Panc1 (cell line): ENCODE measurements at regions not wholly inside any gene's neighbourhood (a gene's known extent, or its start where the extent isn't known, plus 50 kb on each side); places are given as distances from the start of the nearest gene placed in this dataset.
"Not testable (repeated sequence)": the region's sequence is repeated elsewhere in the genome, so short reads cannot be mapped to it uniquely, and the experiment has no call there.

Experiments used
- ATAC-seq: fragments of 200-7000 bp; cut with Tn5 transposase; 2 replicates; pipeline ENCODE4 v1.9.1; 2020; ENCODE audit warnings: mild to moderate bottlenecking, moderate library complexity
- BruUV-seq: library from RNA; stranded (reverse); fragments of 400-500 nt; replicated peaks from 2 replicates; lab custom pipeline; 2021; lab: Mats Ljungman, UMichigan
- CTCF ChIA-PET: fragments of 300-600 bp; sonication (Branson Sonifier 250); formaldehyde crosslinking; loops from one replicate; lab custom pipeline; 2022; ENCODE audit warnings: antibody characterized with exemption; lab: Charles Lee
- POLR2A ChIA-PET: fragments of 300-600 bp; sonication (Branson Sonifier 250); formaldehyde crosslinking; loops from one replicate; lab custom pipeline; 2022; ENCODE audit warnings: antibody characterized with exemption; lab: Charles Lee
- DNase-seq: peaks from one replicate; pipeline ENCODE4 v3.0.0-alpha.2; 2010; ENCODE audit warnings: low read depth, low spot score
- H3K27ac ChIP-seq: 2 replicates; pipeline ENCODE4 v1.5.1; 2011; ENCODE audit warnings: mild to moderate bottlenecking, low read length, inconsistent platforms
- H3K27me3 ChIP-seq: fragments of 200-500 bp; sonication (Bioruptor generic); 2 replicates; pipeline ENCODE4 v1.6.0; 2014; ENCODE audit warnings: low read length, inconsistent platforms; ENCODE audit not compliant: control insufficient read depth, insufficient read depth
- H3K36me3 ChIP-seq: fragments of 200-500 bp; sonication (Bioruptor generic); 2 replicates; pipeline ENCODE4 v1.5.1; 2014; ENCODE audit warnings: inconsistent platforms, mild to moderate bottlenecking, low read length, moderate library complexity; ENCODE audit not compliant: control insufficient read depth, insufficient read depth
- H3K4me1 ChIP-seq: 2 replicates; pipeline ENCODE4 v1.5.1; 2011; ENCODE audit warnings: inconsistent platforms, mild to moderate bottlenecking, low read length, moderate library complexity; ENCODE audit not compliant: control insufficient read depth, insufficient read depth
- H3K4me3 ChIP-seq, 2 experiments: 2 replicates each; pipeline ENCODE4 v1.5.1; 2011 to 2012; ENCODE audit warnings: low read depth in 2 of 2, low read length in 2 of 2, mild to moderate bottlenecking in 2 of 2, inconsistent platforms in 1 of 2, moderate library complexity in 1 of 2
- H3K9me3 ChIP-seq: fragments of 200-500 bp; sonication (Bioruptor generic); 2 replicates; pipeline ENCODE4 v1.5.1; 2014; ENCODE audit warnings: low read depth, mild to moderate bottlenecking, inconsistent platforms, low read length, moderate library complexity; ENCODE audit not compliant: control insufficient read depth, insufficient read depth
- CTCF ChIP-seq: fragments of 450-650 bp; IDR thresholded peaks from 2 replicates; pipeline ENCODE4 v1.5.1; 2017; ENCODE audit warnings: mild to moderate bottlenecking
- POLR2AphosphoS5 ChIP-seq: IDR thresholded peaks from 2 replicates; pipeline ENCODE4 v1.6.1; 2012; ENCODE audit warnings: mild to moderate bottlenecking, low read depth, low read length, moderate library complexity
- REST ChIP-seq, 2 experiments: IDR thresholded peaks; 2 replicates each; pipeline ENCODE4 v1.6.1; 2011 to 2012; ENCODE audit warnings: low read depth in 2 of 2, control low read depth in 1 of 2, low read length in 1 of 2, mild to moderate bottlenecking in 1 of 2, moderate library complexity in 1 of 2; ENCODE audit not compliant: insufficient read depth in 1 of 2
- SIN3A ChIP-seq: IDR thresholded peaks from 2 replicates; pipeline ENCODE4 v1.6.1; 2012; ENCODE audit warnings: low read depth, mild to moderate bottlenecking, low read length, moderate library complexity, borderline replicate concordance; ENCODE audit not compliant: insufficient read depth
- TCF7L2 ChIP-seq: IDR thresholded peaks from 2 replicates; pipeline ENCODE4 v1.6.1; 2011; ENCODE audit warnings: mild to moderate bottlenecking, low read depth, low read length, inconsistent platforms
- in situ Hi-C: cut with HindIII; loops from 2 replicates; pipeline ENCODE4 v1.10.0; 2016; ENCODE audit warnings: low sequenced_read_pairs, low pct_unique_long_range_greater_than_20kb
- intact Hi-C: fragments of 100-400 bp; cut with micrococcal nuclease; formaldehyde crosslinking; loops from one replicate; pipeline ENCODE4 v1.10.0; 2022; ENCODE audit not compliant: unreplicated experiment

GRCh38 chr6:150787429-150787828 is 78.1 kb upstream of the MTHFD1L start:
- no peaks in the 10 kb centered on the region for H3K9me3 ChIP-seq
- CTCF ChIA-PET = no interaction called here
- DNase-seq (no peak), ATAC-seq (no peak)
- BruUV-seq = no TSS peak
- intact Hi-C loops (no loop called here), in situ Hi-C loops (no loop called here)
- H3K27me3 ChIP-seq = no peaks in the 10 kb centered on the region
- H3K27ac ChIP-seq = no peak overlapping the region
- POLR2A ChIA-PET = no interaction called here
- H3K4me3 ChIP-seq = no peak overlapping the region
- no peaks in the 10 kb centered on the region for H3K4me1 ChIP-seq
- no peak for TF ChIP-seq POLR2AphosphoS5
- TF ChIP-seq TCF7L2 = no peak
- TF ChIP-seq CTCF = no peak
- no peak for TF ChIP-seq SIN3A
- no peak for TF ChIP-seq REST (IDR thresholded peaks at IDR 0.05; ENCODE audit: insufficient read depth in 1 of 2, low read depth in 2 of 2, low read length in 1 of 2)
- no peaks in the 10 kb centered on the region for H3K36me3 ChIP-seq

DNA sequence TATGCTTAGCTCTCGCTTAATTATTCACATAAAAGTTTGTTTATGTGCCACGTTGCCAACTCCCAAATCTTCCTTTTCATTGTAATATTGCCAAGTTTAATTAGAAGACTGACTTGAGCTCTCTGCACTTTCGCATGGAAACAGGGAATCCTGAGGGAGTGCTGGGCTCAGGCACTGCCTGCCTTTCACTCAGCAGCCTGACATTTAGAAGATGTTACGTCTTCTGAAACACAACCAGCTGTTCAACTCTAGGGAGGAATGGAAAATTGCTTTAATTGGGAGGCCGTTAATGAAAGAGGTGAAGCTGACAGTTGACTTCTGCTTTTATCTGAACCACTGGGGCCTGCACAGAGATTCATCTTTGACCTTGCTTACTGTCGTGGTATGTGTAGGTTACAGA is 77.4 kb upstream of the MTHFD1L start:
- H3K4me3 ChIP-seq = no peak overlapping the region
- no TSS peak for BruUV-seq
- ChIA-PET CTCF (interaction anchor here (0.6 kb wide), 1 partner anchor 717 kb away, joined by 3 read pairs; no protein-coding TSS in a partner anchor), POLR2A (no interaction called here)
- DNase-seq (no peak), ATAC-seq (no peak)
- no peaks in the 10 kb centered on the region for H3K4me1 ChIP-seq
- no peaks in the 10 kb centered on the region for H3K27me3 ChIP-seq
- H3K27ac ChIP-seq = no peak overlapping the region
- in situ Hi-C loops = no loop called here
- no peaks in the 10 kb centered on the region for H3K9me3 ChIP-seq
- H3K36me3 ChIP-seq = no peaks in the 10 kb centered on the region
- intact Hi-C loops = no loop called here
- TF ChIP-seq SIN3A (no peak), REST (IDR thresholded peaks at IDR 0.05; ENCODE audit: insufficient read depth in 1 of 2, low read depth in 2 of 2, low read length in 1 of 2) (no peak), POLR2AphosphoS5 (no peak), TCF7L2 (no peak), CTCF (no peak)

DNA sequence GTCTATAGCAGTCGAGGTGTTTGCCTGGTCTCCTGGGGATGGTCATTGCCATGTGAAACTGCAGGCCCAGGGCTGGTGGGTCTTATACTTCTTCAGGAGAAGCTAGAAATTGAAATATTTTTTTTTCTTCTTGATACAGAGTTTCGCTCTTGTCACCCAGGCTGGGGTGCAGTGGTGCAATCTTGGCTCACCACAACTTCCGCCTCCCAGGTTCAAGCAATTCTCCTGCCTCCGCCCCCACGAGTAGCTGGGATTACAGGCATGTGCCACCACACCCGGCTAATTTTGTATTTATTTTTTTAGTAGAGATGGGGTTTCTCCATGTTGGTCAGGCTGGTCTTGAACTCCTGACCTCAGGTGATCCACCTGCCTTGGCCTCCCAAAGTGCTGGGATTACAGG is 75.6 kb upstream of the MTHFD1L start:
- H3K4me3 ChIP-seq, intact Hi-C loops, H3K27me3 ChIP-seq, POLR2A ChIA-PET, H3K9me3 ChIP-seq, CTCF ChIA-PET, DNase-seq, H3K36me3 ChIP-seq, H3K27ac ChIP-seq, ATAC-seq, H3K4me1 ChIP-seq, in situ Hi-C loops, BruUV-seq: not testable (repeated sequence)
